ENCODE measurements at regions not wholly inside any gene's neighbourhood (a gene's known extent, or its start where the extent isn't known, plus 50 kb on each side); places are given as distances from the start of the nearest gene placed in this dataset.

GRCh38 chr4:114287079-114287696, 307.7 kb upstream of the ARSJ start:
- TF ChIP-seq CTCF (IDR thresholded peaks at IDR 0.05) = no peak
- TF ChIP-seq POLR2A (IDR thresholded peaks at IDR 0.05) = no peak

All from body of pancreas (tissue), 4 donors.